ENCODE measurements at regions not wholly inside any gene's neighbourhood (a gene's known extent, or its start where the extent isn't known, plus 50 kb on each side); places are given as distances from the start of the nearest gene placed in this dataset.

GRCh38 chr12:75635606-75636444 lies 124.4 kb upstream of the KRR1 start:
- no peak overlapping the region for H3K9ac ChIP-seq (ENCODE audit: low read length)
- no peaks in the 10 kb centered on the region for H3K27me3 ChIP-seq (ENCODE audit: low read depth, low read length)
- H3K4me1 ChIP-seq (ENCODE audit: low read length): peaks cover 13% of the 10 kb centered on the region
- no peaks in the 10 kb centered on the region for H3K36me3 ChIP-seq (replicated peaks; ENCODE audit: low read depth, low read length)
- no peak overlapping the region for H3K27ac ChIP-seq (ENCODE audit: low read length)
- no peaks in the 10 kb centered on the region for H4K20me1 ChIP-seq (ENCODE audit: insufficient read depth, low read length)
- H3K9me3 ChIP-seq (ENCODE audit: insufficient read depth, low read length): no peaks in the 10 kb centered on the region
- no peaks in the 10 kb centered on the region for H3K79me2 ChIP-seq (ENCODE audit: low read length)
- TF ChIP-seq CTCF (IDR thresholded peaks at IDR 0.05; ENCODE audit: low read depth, low read length) (no peak), EZH2phosphoT487 (IDR thresholded peaks at IDR 0.05; ENCODE audit: low read depth) (no peak)
- no peak overlapping the region for H2AFZ ChIP-seq (ENCODE audit: low read depth, low read length)
- no peak overlapping the region for H3K4me2 ChIP-seq (ENCODE audit: low read length)
- H3K4me3 ChIP-seq (ENCODE audit: low read length): no peak overlapping the region

GRCh38 chr12:75634244-75635222 lies 123.1 kb upstream of the KRR1 start:
- no peaks in the 10 kb centered on the region for H3K79me2 ChIP-seq (ENCODE audit: low read length)
- no peaks in the 10 kb centered on the region for H3K36me3 ChIP-seq (replicated peaks; ENCODE audit: low read depth, low read length)
- no peak overlapping the region for H2AFZ ChIP-seq (ENCODE audit: low read depth, low read length)
- H3K4me1 ChIP-seq (ENCODE audit: low read length): peaks cover under 1% of the 10 kb centered on the region; the same call in 1 of the 2 replicates
- H3K4me2 ChIP-seq (ENCODE audit: low read length): no peak overlapping the region
- no peaks in the 10 kb centered on the region for H3K9me3 ChIP-seq (ENCODE audit: insufficient read depth, low read length)
- no peak overlapping the region for H3K9ac ChIP-seq (ENCODE audit: low read length)
- no peak overlapping the region for H3K4me3 ChIP-seq (ENCODE audit: low read length)
- no peak overlapping the region for H3K27ac ChIP-seq (ENCODE audit: low read length)
- H3K27me3 ChIP-seq (ENCODE audit: low read depth, low read length): no peaks in the 10 kb centered on the region
- no peaks in the 10 kb centered on the region for H4K20me1 ChIP-seq (ENCODE audit: insufficient read depth, low read length)
- no peak for TF ChIP-seq EZH2phosphoT487 (IDR thresholded peaks at IDR 0.05; ENCODE audit: low read depth)
- TF ChIP-seq CTCF (IDR thresholded peaks at IDR 0.05; ENCODE audit: low read depth, low read length): no peak

GRCh38 chr12:75633789-75634188 lies 122.4 kb upstream of the KRR1 start:
- H3K27ac ChIP-seq (ENCODE audit: low read length): no peak overlapping the region

More at GRCh38 chr12:75633789-75634188, 122.4 kb upstream of the KRR1 start:
- no peaks in the 10 kb centered on the region for H4K20me1 ChIP-seq (ENCODE audit: insufficient read depth, low read length)
- no peak overlapping the region for H2AFZ ChIP-seq (ENCODE audit: low read depth, low read length)
- no peak overlapping the region for H3K4me3 ChIP-seq (ENCODE audit: low read length)
- no peak overlapping the region for H3K9ac ChIP-seq (ENCODE audit: low read length)
- no peaks in the 10 kb centered on the region for H3K79me2 ChIP-seq (ENCODE audit: low read length)
- H3K4me2 ChIP-seq (ENCODE audit: low read length): no peak overlapping the region
- TF ChIP-seq CTCF (IDR thresholded peaks at IDR 0.05; ENCODE audit: low read depth, low read length): no peak
- no peak for TF ChIP-seq EZH2phosphoT487 (IDR thresholded peaks at IDR 0.05; ENCODE audit: low read depth)
- H3K9me3 ChIP-seq (ENCODE audit: insufficient read depth, low read length): no peaks in the 10 kb centered on the region
- no peaks in the 10 kb centered on the region for H3K27me3 ChIP-seq (ENCODE audit: low read depth, low read length)
- H3K36me3 ChIP-seq (replicated peaks; ENCODE audit: low read depth, low read length): no peaks in the 10 kb centered on the region
- H3K4me1 ChIP-seq (ENCODE audit: low read length): no peaks in the 10 kb centered on the region
